WTC11 (cell line): ENCODE measurements at regions not wholly inside any gene's neighbourhood (a gene's known extent, or its start where the extent isn't known, plus 50 kb on each side); places are given as distances from the start of the nearest gene placed in this dataset.

Experiments
- ATAC-seq: fragments of 200-7000 bp; cut with Tn5 transposase; 2 replicates; pipeline ENCODE4 v1.10.0; 2021; ENCODE audit warnings: mild to moderate bottlenecking, moderate library complexity
- CTCF ChIA-PET: fragments of 300-600 bp; sonication (Branson Sonifier 250); formaldehyde crosslinking; loops from one replicate; lab custom pipeline; 2021; ENCODE audit warnings: antibody characterized with exemption; lab: Charles Lee
- POLR2A ChIA-PET: fragments of 350-600 bp; sonication (Branson Sonifier 250); formaldehyde crosslinking; loops from one replicate; lab custom pipeline; 2021; ENCODE audit warnings: antibody characterized with exemption; lab: Charles Lee
- DNase-seq: peaks from one replicate; pipeline ENCODE4 v3.0.0; 2021; ENCODE audit warnings: low spot score
- H3K27ac Mint-ChIP-seq: 2 replicates; pipeline ENCODE4 v1.8.0; 2021; ENCODE audit warnings: mixed read lengths
- H3K27me3 Mint-ChIP-seq: 2 replicates; pipeline ENCODE4 v1.8.0; 2021; ENCODE audit warnings: low read depth, mild to moderate bottlenecking, moderate library complexity, mixed read lengths
- H3K36me3 Mint-ChIP-seq: 2 replicates; pipeline ENCODE4 v1.8.0; 2021; ENCODE audit warnings: mixed read lengths
- H3K4me1 Mint-ChIP-seq: 2 replicates; pipeline ENCODE4 v1.8.0; 2022; ENCODE audit warnings: mixed read lengths
- H3K4me3 Mint-ChIP-seq: 2 replicates; pipeline ENCODE4 v1.8.0; 2021; ENCODE audit warnings: mild to moderate bottlenecking, moderate library complexity, mixed read lengths
- H3K9me3 Mint-ChIP-seq: 2 replicates; pipeline ENCODE4 v1.8.0; 2021; ENCODE audit warnings: mixed read lengths
- ATF6 ChIP-seq: sonication (generic); formaldehyde crosslinking; IDR thresholded peaks from 2 replicates; pipeline ENCODE4 v1.8.1; 2023; ENCODE audit warnings: mild to moderate bottlenecking, missing genetic modification reagents
- CREB1 ChIP-seq: sonication (generic); formaldehyde crosslinking; IDR thresholded peaks from 2 replicates; pipeline ENCODE4 v1.8.0; 2023; ENCODE audit warnings: mild to moderate bottlenecking, missing genetic modification reagents
- E2F1 ChIP-seq: sonication (generic); formaldehyde crosslinking; IDR thresholded peaks from 2 replicates; pipeline ENCODE4 v1.8.0; 2022; ENCODE audit warnings: mild to moderate bottlenecking, missing genetic modification reagents
- ERG ChIP-seq: fragments of 250-450 bp; sonication (Bioruptor Pico); IDR thresholded peaks from 2 replicates; pipeline ENCODE4 v1.8.0; 2021; ENCODE audit warnings: mild to moderate bottlenecking
- FOXP4 ChIP-seq: sonication (generic); formaldehyde crosslinking; IDR thresholded peaks from 2 replicates; pipeline ENCODE4 v1.8.0; 2022; ENCODE audit warnings: mild to moderate bottlenecking, missing genetic modification reagents
- GABPB1 ChIP-seq: sonication (generic); formaldehyde crosslinking; IDR thresholded peaks from 2 replicates; pipeline ENCODE4 v1.8.1; 2023; ENCODE audit warnings: mild to moderate bottlenecking, missing genetic modification reagents
- HMGA2 ChIP-seq: fragments of 250-450 bp; sonication (Bioruptor Pico); IDR thresholded peaks from 2 replicates; pipeline ENCODE4 v1.4.0; 2021; ENCODE audit warnings: mild to moderate bottlenecking, moderate library complexity
- MLX ChIP-seq: sonication (generic); formaldehyde crosslinking; IDR thresholded peaks from 2 replicates; pipeline ENCODE4 v1.8.1; 2023; ENCODE audit warnings: mild to moderate bottlenecking, missing genetic modification reagents, moderate library complexity
- PRRX2 ChIP-seq: fragments of 250-450 bp; sonication (Bioruptor Pico); IDR thresholded peaks from 2 replicates; pipeline ENCODE4 v1.8.0; 2021; ENCODE audit warnings: mild to moderate bottlenecking
- RORB ChIP-seq: fragments of 250-450 bp; sonication (Bioruptor Pico); IDR thresholded peaks from 2 replicates; pipeline ENCODE4 v1.9.0; 2021; ENCODE audit warnings: mild to moderate bottlenecking
- SMAD3 ChIP-seq: sonication (generic); formaldehyde crosslinking; IDR thresholded peaks from 2 replicates; pipeline ENCODE4 v1.8.0; 2022; ENCODE audit warnings: missing genetic modification reagents, mild to moderate bottlenecking, borderline replicate concordance
- SOX15 ChIP-seq: fragments of 250-450 bp; sonication (Bioruptor Pico); IDR thresholded peaks from 2 replicates; pipeline ENCODE4 v1.9.0; 2021; ENCODE audit warnings: mild to moderate bottlenecking
- TCF7 ChIP-seq: sonication (generic); formaldehyde crosslinking; IDR thresholded peaks from 2 replicates; pipeline ENCODE4 v1.8.0; 2022; ENCODE audit warnings: mild to moderate bottlenecking, low read depth, missing genetic modification reagents, moderate library complexity
- ZNF219 ChIP-seq: sonication (generic); formaldehyde crosslinking; IDR thresholded peaks from 2 replicates; pipeline ENCODE4 v1.8.0; 2023; ENCODE audit warnings: missing genetic modification reagents, mild to moderate bottlenecking, borderline replicate concordance
- ZNF423 ChIP-seq: fragments of 250-450 bp; sonication (Bioruptor Pico); IDR thresholded peaks from 2 replicates; pipeline ENCODE4 v2.1.2; 2022; ENCODE audit warnings: mild to moderate bottlenecking, moderate library complexity

GRCh38 chr4:31539284-31540069 lies 819.3 kb downstream of the PCDH7 start:
- H3K9me3 Mint-ChIP-seq, result peaks cover 19% of the 10 kb centered on the region
- CTCF ChIA-PET, result interaction anchor here (1.1 to 1.4 kb wide), 2 partner anchors 36 to 135 kb away, joined by 3 to 4 read pairs; no protein-coding TSS in a partner anchor
- DNase-seq, result no peak

GRCh38 chr4:31545330-31545729 lies 825.2 kb downstream of the PCDH7 start:
- DNase-seq, result no peak
- ChIA-PET CTCF (no interaction called here), POLR2A (no interaction called here)
- H3K27ac Mint-ChIP-seq, result no peak overlapping the region
- H3K9me3 Mint-ChIP-seq, result peaks cover 4% of the 10 kb centered on the region
- no peak for TF ChIP-seq MLX (CRISPR knock-in tag)
- no peak for TF ChIP-seq RORB (CRISPR knock-in tag)
- TF ChIP-seq SMAD3 (CRISPR knock-in tag), result no peak
- no peak for TF ChIP-seq ZNF219 (CRISPR knock-in tag)
- TF ChIP-seq PRRX2 (CRISPR knock-in tag), result no peak
- no peak for TF ChIP-seq ZNF423 (CRISPR knock-in tag)
- no peak for TF ChIP-seq ATF6 (CRISPR knock-in tag)
- TF ChIP-seq FOXP4 (CRISPR knock-in tag), result no peak
- TF ChIP-seq ERG (CRISPR knock-in tag), result no peak
- no peak for TF ChIP-seq E2F1 (CRISPR knock-in tag)
- H3K36me3 Mint-ChIP-seq, result no peaks in the 10 kb centered on the region; the same call in 1 of the 2 replicates
- H3K4me1 Mint-ChIP-seq, result no peaks in the 10 kb centered on the region
- H3K27me3 Mint-ChIP-seq, result no peaks in the 10 kb centered on the region
- no peak overlapping the region for H3K4me3 Mint-ChIP-seq
- ATAC-seq, result no peak

More at GRCh38 chr4:31539284-31540069, 819.3 kb downstream of the PCDH7 start:
- Mint-ChIP-seq H3K4me3 (no peak overlapping the region), H3K4me1 (peaks cover 9% of the 10 kb centered on the region), H3K36me3 (no peaks in the 10 kb centered on the region; the same call in 1 of the 2 replicates), H3K27ac (no peak overlapping the region), H3K27me3 (no peaks in the 10 kb centered on the region)
- no peak for ATAC-seq
- POLR2A ChIA-PET, result no interaction called here
- TF ChIP-seq SOX15 (CRISPR knock-in tag) (no peak), GABPB1 (CRISPR knock-in tag) (no peak), TCF7 (no peak), CREB1 (no peak)

GRCh38 chr4:31545755-31546154 lies 825.6 kb downstream of the PCDH7 start:
- DNase-seq (no peak), ATAC-seq (no peak)
- TF ChIP-seq HMGA2 (no peak), TCF7 (no peak)
- ChIA-PET CTCF (no interaction called here), POLR2A (no interaction called here)
- no peaks in the 10 kb centered on the region for H3K27me3 Mint-ChIP-seq
- H3K36me3 Mint-ChIP-seq, result no peaks in the 10 kb centered on the region
- H3K27ac Mint-ChIP-seq, result no peak overlapping the region
- H3K4me3 Mint-ChIP-seq, result no peak overlapping the region
- H3K9me3 Mint-ChIP-seq, result no peaks in the 10 kb centered on the region; the same call in 1 of the 2 replicates
- H3K4me1 Mint-ChIP-seq, result no peaks in the 10 kb centered on the region
